ENCODE measurements at regions not wholly inside any gene's neighbourhood (a gene's known extent, or its start where the extent isn't known, plus 50 kb on each side); places are given as distances from the start of the nearest gene placed in this dataset.

- no peak for DNase-seq
- peaks cover 0 to 4% (median 0%) of the 10 kb centered on the region in 12 donors for H3K4me1 ChIP-seq
- no peaks in the 10 kb centered on the region for H3K9me3 ChIP-seq
- no peak overlapping the region for H3K27ac ChIP-seq
- H3K27me3 ChIP-seq, result no peaks in the 10 kb centered on the region
- no peaks in the 10 kb centered on the region for H3K36me3 ChIP-seq
- intact Hi-C loops (cut with DNase I), result no loop called here
- H3K4me3 ChIP-seq, result no peak overlapping the region
- no peak for ATAC-seq
- WGBS, 4 donors, result 44 to 64% (median 52%) methylated on average over 1 of the region's 1 CpG
- TF ChIP-seq POLR2A (IDR thresholded peaks at IDR 0.05), result no peak
- no peak for TF ChIP-seq CTCF (IDR thresholded peaks at IDR 0.05)
Measured at GRCh38 chr14:78070344-78070743, 99.8 kb upstream of the NRXN3 start.

- H3K27me3 ChIP-seq, result no peaks in the 10 kb centered on the region
- no peak for DNase-seq
- H3K27ac ChIP-seq, result no peak overlapping the region
- TF ChIP-seq POLR2A (IDR thresholded peaks at IDR 0.05) (no peak), CTCF (IDR thresholded peaks at IDR 0.05) (no peak)
- peaks cover 0 to 4% (median 0%) of the 10 kb centered on the region in 12 donors for H3K4me1 ChIP-seq
- H3K36me3 ChIP-seq, result no peaks in the 10 kb centered on the region
- H3K4me3 ChIP-seq, result no peak overlapping the region
- WGBS, 4 donors, result 74 to 89% (median 77%) methylated on average over 3 of the region's 3 CpGs
- ATAC-seq, result no peak
- intact Hi-C loops (cut with DNase I), result no loop called here
- H3K9me3 ChIP-seq, result no peaks in the 10 kb centered on the region
Measured at GRCh38 chr14:78071016-78071549, 99.1 kb upstream of the NRXN3 start.

- DNase-seq (no peak), ATAC-seq (no peak)
- TF ChIP-seq CTCF (IDR thresholded peaks at IDR 0.05) (no peak), POLR2A (IDR thresholded peaks at IDR 0.05) (no peak)
- no peak overlapping the region for H3K27ac ChIP-seq
- H3K36me3 ChIP-seq, result no peaks in the 10 kb centered on the region
- WGBS, 4 donors, result 66 to 78% (median 74%) methylated on average over 5 of the region's 5 CpGs
- no peak overlapping the region for H3K4me3 ChIP-seq
- no peaks in the 10 kb centered on the region for H3K9me3 ChIP-seq
- peaks cover 0 to 4% (median 0%) of the 10 kb centered on the region in 12 donors for H3K4me1 ChIP-seq
- intact Hi-C loops (cut with DNase I), result no loop called here
- H3K27me3 ChIP-seq, result no peaks in the 10 kb centered on the region
Measured at GRCh38 chr14:78073028-78073427, 97.1 kb upstream of the NRXN3 start.

- Histone ChIP-seq H3K27me3 (no peaks in the 10 kb centered on the region), H3K9me3 (no peaks in the 10 kb centered on the region), H3K4me3 (no peak overlapping the region), H3K36me3 (no peaks in the 10 kb centered on the region), H3K27ac (no peak overlapping the region), H3K4me1 (peaks cover 0 to 4% (median 0%) of the 10 kb centered on the region in 12 donors)
- 29 to 47% (median 39%) methylated on average over 5 of the region's 5 CpGs for WGBS, 4 donors
- TF ChIP-seq POLR2A (IDR thresholded peaks at IDR 0.05) (no peak), CTCF (IDR thresholded peaks at IDR 0.05) (no peak)
- DNase-seq, result peak in 1 of 5 donors; percentile 29
- intact Hi-C loops (cut with DNase I), result no loop called here
- ATAC-seq, result peak in 2 of 4 donors; percentile 33 to 60
Measured at GRCh38 chr14:78074561-78074960, 95.6 kb upstream of the NRXN3 start.

All from heart left ventricle (tissue), 16 donors.